ENCODE measurements at regions not wholly inside any gene's neighbourhood (a gene's known extent, or its start where the extent isn't known, plus 50 kb on each side); places are given as distances from the start of the nearest gene placed in this dataset.

GRCh38 chr6:26223650-26224546 lies 136.7 kb downstream of the HFE start:
- Histone ChIP-seq H4K20me1 (ENCODE audit: low read depth, low read length) (no peaks in the 10 kb centered on the region), H3K9me2 (replicated peaks; ENCODE audit: insufficient read depth, low read length) (no peaks in the 10 kb centered on the region), H3K79me2 (ENCODE audit: insufficient read depth, low read length) (no peaks in the 10 kb centered on the region), H3K36me3 (ENCODE audit: low read length) (no peaks in the 10 kb centered on the region), H3K4me3 (ENCODE audit: insufficient read depth, low read length, poor library complexity, severe bottlenecking) (no peak overlapping the region), H3K27ac (ENCODE audit: low read depth, low read length) (no peak overlapping the region), H3K4me2 (ENCODE audit: low read depth, low read length, poor library complexity, severe bottlenecking) (peak overlapping the region; percentile 4), H3K9ac (ENCODE audit: low read length) (no peak overlapping the region), H2AFZ (ENCODE audit: low read depth, low read length, severe bottlenecking) (no peak overlapping the region), H3K27me3 (ENCODE audit: low read length) (no peaks in the 10 kb centered on the region; the same call in 1 of the 2 replicates), H3F3A (ENCODE audit: insufficient read depth) (peaks cover 13% of the 10 kb centered on the region), H3K9me3 (ENCODE audit: insufficient read depth, low read length) (no peaks in the 10 kb centered on the region)
- TF ChIP-seq CTCF (IDR thresholded peaks at IDR 0.05; ENCODE audit: insufficient read depth, low read length, poor library complexity, severe bottlenecking) (no peak), EZH2phosphoT487 (conservative IDR thresholded peaks at IDR 0.05; ENCODE audit: low read length) (no peak)

GRCh38 chr6:26224547-26224912 lies 137.3 kb downstream of the HFE start:
- Histone ChIP-seq H3K27me3 (ENCODE audit: low read length) (no peaks in the 10 kb centered on the region; the same call in 1 of the 2 replicates), H3K9ac (ENCODE audit: low read length) (no peak overlapping the region), H3K9me3 (ENCODE audit: insufficient read depth, low read length) (no peaks in the 10 kb centered on the region), H3F3A (ENCODE audit: insufficient read depth) (peaks cover 7% of the 10 kb centered on the region), H3K79me2 (ENCODE audit: insufficient read depth, low read length) (no peaks in the 10 kb centered on the region), H3K4me3 (ENCODE audit: insufficient read depth, low read length, poor library complexity, severe bottlenecking) (no peak overlapping the region), H2AFZ (ENCODE audit: low read depth, low read length, severe bottlenecking) (no peak overlapping the region), H4K20me1 (ENCODE audit: low read depth, low read length) (no peaks in the 10 kb centered on the region), H3K36me3 (ENCODE audit: low read length) (no peaks in the 10 kb centered on the region), H3K9me2 (replicated peaks; ENCODE audit: insufficient read depth, low read length) (no peaks in the 10 kb centered on the region), H3K27ac (ENCODE audit: low read depth, low read length) (no peak overlapping the region), H3K4me2 (ENCODE audit: low read depth, low read length, poor library complexity, severe bottlenecking) (no peak overlapping the region)
- TF ChIP-seq EZH2phosphoT487 (conservative IDR thresholded peaks at IDR 0.05; ENCODE audit: low read length) = no peak
- no peak for TF ChIP-seq CTCF (IDR thresholded peaks at IDR 0.05; ENCODE audit: insufficient read depth, low read length, poor library complexity, severe bottlenecking)

DNA sequence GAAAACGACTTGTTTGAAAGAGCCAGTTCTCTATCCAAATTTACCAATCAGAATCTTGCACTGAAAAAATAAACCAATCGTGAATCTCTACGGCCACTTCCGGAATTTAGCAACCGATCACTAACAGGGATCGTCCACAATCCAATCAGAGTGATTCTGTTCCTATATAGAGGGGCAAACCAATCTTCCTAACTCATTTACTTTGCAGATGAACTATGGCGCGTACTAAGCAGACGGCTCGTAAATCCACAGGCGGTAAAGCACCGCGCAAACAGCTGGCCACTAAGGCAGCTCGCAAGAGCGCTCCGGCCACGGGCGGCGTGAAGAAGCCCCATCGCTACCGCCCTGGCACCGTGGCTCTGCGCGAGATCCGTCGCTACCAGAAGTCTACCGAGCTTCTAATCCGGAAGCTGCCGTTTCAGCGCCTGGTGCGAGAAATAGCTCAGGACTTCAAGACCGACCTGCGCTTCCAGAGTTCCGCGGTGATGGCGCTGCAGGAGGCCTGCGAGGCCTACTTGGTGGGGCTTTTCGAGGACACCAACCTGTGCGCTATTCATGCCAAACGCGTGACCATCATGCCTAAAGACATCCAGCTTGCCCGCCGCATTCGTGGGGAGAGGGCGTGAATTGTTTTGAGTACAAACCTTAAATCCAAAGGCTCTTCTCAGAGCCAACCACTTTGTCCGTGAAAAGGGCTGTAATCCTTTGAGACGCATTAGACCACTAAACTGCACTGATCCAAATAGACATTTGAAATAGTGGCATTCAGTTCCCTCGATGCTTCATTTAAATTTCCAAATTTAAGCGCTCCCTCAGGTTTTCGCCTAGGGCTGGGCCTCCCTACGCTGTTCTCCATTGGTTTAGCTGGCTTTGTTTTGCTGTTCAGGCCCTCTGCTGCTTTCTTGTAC lies 138.0 kb downstream of the HFE start:
- Histone ChIP-seq H3K4me2 (ENCODE audit: low read depth, low read length, poor library complexity, severe bottlenecking) (no peak overlapping the region), H3F3A (ENCODE audit: insufficient read depth) (peaks cover 7% of the 10 kb centered on the region; the same call in 1 of the 2 replicates), H3K27me3 (ENCODE audit: low read length) (no peaks in the 10 kb centered on the region; the same call in 1 of the 2 replicates), H3K79me2 (ENCODE audit: insufficient read depth, low read length) (no peaks in the 10 kb centered on the region), H3K9me2 (replicated peaks; ENCODE audit: insufficient read depth, low read length) (no peaks in the 10 kb centered on the region), H3K9me3 (ENCODE audit: insufficient read depth, low read length) (no peaks in the 10 kb centered on the region), H3K36me3 (ENCODE audit: low read length) (no peaks in the 10 kb centered on the region), H3K4me3 (ENCODE audit: insufficient read depth, low read length, poor library complexity, severe bottlenecking) (no peak overlapping the region), H4K20me1 (ENCODE audit: low read depth, low read length) (no peaks in the 10 kb centered on the region), H2AFZ (ENCODE audit: low read depth, low read length, severe bottlenecking) (no peak overlapping the region), H3K27ac (ENCODE audit: low read depth, low read length) (no peak overlapping the region), H3K9ac (ENCODE audit: low read length) (no peak overlapping the region)
- TF ChIP-seq CTCF (IDR thresholded peaks at IDR 0.05; ENCODE audit: insufficient read depth, low read length, poor library complexity, severe bottlenecking) (no peak), EZH2phosphoT487 (conservative IDR thresholded peaks at IDR 0.05; ENCODE audit: low read length) (no peak)

Measured in SU-DHL-6 (cell line).